MM.1S (cell line): ENCODE measurements at regions not wholly inside any gene's neighbourhood (a gene's known extent, or its start where the extent isn't known, plus 50 kb on each side); places are given as distances from the start of the nearest gene placed in this dataset.

Source experiments
- DNase-seq: peaks from one replicate; pipeline ENCODE4 v3.0.0-alpha.2; 2015
- H2AFZ ChIP-seq: fragments of 300-600 bp; sonication (generic); 2 replicates; pipeline ENCODE4 v1.6.0; 2016; ENCODE audit warnings: antibody characterized with exemption, low read length
- H3F3A ChIP-seq: fragments of 300-600 bp; sonication (generic); 2 replicates; pipeline ENCODE4 v1.6.1; 2016; ENCODE audit warnings: mild to moderate bottlenecking, antibody characterized with exemption, low read length, moderate library complexity, mixed read lengths; ENCODE audit not compliant: insufficient read depth
- H3K27ac ChIP-seq: fragments of 300-600 bp; sonication (generic); 2 replicates; pipeline ENCODE4 v1.5.1; 2016; ENCODE audit warnings: mild to moderate bottlenecking, low read length
- H3K27me3 ChIP-seq: fragments of 300-600 bp; sonication (generic); replicated peaks from 2 replicates; pipeline ENCODE4 v1.6.0; 2016; ENCODE audit warnings: low read length; ENCODE audit not compliant: insufficient read depth
- H3K36me3 ChIP-seq: fragments of 300-600 bp; sonication (generic); replicated peaks from 2 replicates; pipeline ENCODE4 v1.6.1; 2016; ENCODE audit warnings: mild to moderate bottlenecking, low read length, mixed read lengths; ENCODE audit not compliant: insufficient read depth
- H3K4me1 ChIP-seq: fragments of 300-600 bp; sonication (generic); 2 replicates; pipeline ENCODE4 v1.6.1; 2016; ENCODE audit warnings: low read length, mixed read lengths
- H3K4me2 ChIP-seq: fragments of 300-600 bp; sonication (generic); 2 replicates; pipeline ENCODE4 v1.6.0; 2016; ENCODE audit warnings: low read depth, low read length
- H3K4me3 ChIP-seq: fragments of 300-600 bp; sonication (generic); 2 replicates; pipeline ENCODE4 v1.5.1; 2016; ENCODE audit warnings: low read length, mixed read lengths
- H3K79me2 ChIP-seq: fragments of 300-600 bp; sonication (generic); 2 replicates; pipeline ENCODE4 v1.6.1; 2016; ENCODE audit warnings: mixed run types, low read length, mixed read lengths
- H3K9ac ChIP-seq: fragments of 300-600 bp; sonication (generic); 2 replicates; pipeline ENCODE4 v1.6.1; 2016; ENCODE audit warnings: low read length, mixed read lengths
- H3K9me2 ChIP-seq: fragments of 300-600 bp; sonication (generic); replicated peaks from 2 replicates; pipeline ENCODE4 v1.6.1; 2016; ENCODE audit warnings: mild to moderate bottlenecking, low read length, mixed read lengths; ENCODE audit not compliant: insufficient read depth
- H3K9me3 ChIP-seq: fragments of 300-600 bp; sonication (generic); replicated peaks from 2 replicates; pipeline ENCODE4 v1.6.1; 2016; ENCODE audit warnings: mild to moderate bottlenecking, low read length, mixed read lengths; ENCODE audit not compliant: insufficient read depth
- H4K20me1 ChIP-seq: fragments of 300-600 bp; sonication (generic); 2 replicates; pipeline ENCODE4 v1.6.1; 2016; ENCODE audit warnings: mild to moderate bottlenecking, low read length, moderate library complexity, mixed read lengths; ENCODE audit not compliant: insufficient read depth
- EZH2 ChIP-seq: fragments of 300-600 bp; sonication (generic); optimal IDR thresholded peaks from 2 replicates; pipeline ENCODE3; 2017; ENCODE audit warnings: low read depth, mild to moderate bottlenecking, antibody characterized with exemption, low read length, mixed read lengths
- EZH2phosphoT487 ChIP-seq: fragments of 300-600 bp; sonication (generic); IDR thresholded peaks from 2 replicates; pipeline ENCODE4 v1.6.1; 2018; ENCODE audit warnings: antibody characterized with exemption, low read length
- TF ChIP-seq, protein P1 (sequence below): fragments of 300-600 bp; sonication (generic); IDR thresholded peaks from 2 replicates; pipeline ENCODE4 v1.5.1; 2016; ENCODE audit warnings: antibody characterized with exemption, low read length, mixed read lengths

DNA sequence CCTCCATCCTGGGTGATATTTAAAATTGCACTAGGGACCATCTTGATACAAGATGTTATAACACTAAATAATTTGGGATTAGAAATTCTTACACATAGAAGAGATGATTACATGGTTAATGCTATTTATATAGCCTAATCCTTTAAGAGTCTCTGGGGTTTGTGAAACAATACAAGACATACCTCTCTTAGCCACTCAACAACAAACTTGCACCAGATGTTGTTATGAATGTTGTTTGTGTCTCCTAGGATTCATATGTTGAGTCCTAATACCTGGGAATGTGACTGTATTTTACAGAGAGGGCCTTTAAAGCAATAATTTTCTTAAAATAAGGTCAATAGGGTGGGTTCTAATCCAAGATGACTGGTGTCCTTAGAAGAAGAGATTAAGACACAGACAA is 678.3 kb downstream of the NYAP2 start:
- DNase-seq: no peak
- Histone ChIP-seq H3K27me3 (no peaks in the 10 kb centered on the region), H3K4me1 (no peaks in the 10 kb centered on the region), H3K9ac (no peak overlapping the region), H3K79me2 (no peaks in the 10 kb centered on the region), H3K4me2 (no peak overlapping the region), H3K4me3 (no peak overlapping the region), H3F3A (no peaks in the 10 kb centered on the region), H3K27ac (no peak overlapping the region), H2AFZ (no peak overlapping the region), H3K36me3 (no peaks in the 10 kb centered on the region), H4K20me1 (no peaks in the 10 kb centered on the region), H3K9me2 (no peaks in the 10 kb centered on the region), H3K9me3 (no peaks in the 10 kb centered on the region)
- TF ChIP-seq, protein P1, sequence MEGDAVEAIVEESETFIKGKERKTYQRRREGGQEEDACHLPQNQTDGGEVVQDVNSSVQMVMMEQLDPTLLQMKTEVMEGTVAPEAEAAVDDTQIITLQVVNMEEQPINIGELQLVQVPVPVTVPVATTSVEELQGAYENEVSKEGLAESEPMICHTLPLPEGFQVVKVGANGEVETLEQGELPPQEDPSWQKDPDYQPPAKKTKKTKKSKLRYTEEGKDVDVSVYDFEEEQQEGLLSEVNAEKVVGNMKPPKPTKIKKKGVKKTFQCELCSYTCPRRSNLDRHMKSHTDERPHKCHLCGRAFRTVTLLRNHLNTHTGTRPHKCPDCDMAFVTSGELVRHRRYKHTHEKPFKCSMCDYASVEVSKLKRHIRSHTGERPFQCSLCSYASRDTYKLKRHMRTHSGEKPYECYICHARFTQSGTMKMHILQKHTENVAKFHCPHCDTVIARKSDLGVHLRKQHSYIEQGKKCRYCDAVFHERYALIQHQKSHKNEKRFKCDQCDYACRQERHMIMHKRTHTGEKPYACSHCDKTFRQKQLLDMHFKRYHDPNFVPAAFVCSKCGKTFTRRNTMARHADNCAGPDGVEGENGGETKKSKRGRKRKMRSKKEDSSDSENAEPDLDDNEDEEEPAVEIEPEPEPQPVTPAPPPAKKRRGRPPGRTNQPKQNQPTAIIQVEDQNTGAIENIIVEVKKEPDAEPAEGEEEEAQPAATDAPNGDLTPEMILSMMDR: no peak
- no peak for TF ChIP-seq EZH2phosphoT487
- no peak for TF ChIP-seq EZH2

DNA sequence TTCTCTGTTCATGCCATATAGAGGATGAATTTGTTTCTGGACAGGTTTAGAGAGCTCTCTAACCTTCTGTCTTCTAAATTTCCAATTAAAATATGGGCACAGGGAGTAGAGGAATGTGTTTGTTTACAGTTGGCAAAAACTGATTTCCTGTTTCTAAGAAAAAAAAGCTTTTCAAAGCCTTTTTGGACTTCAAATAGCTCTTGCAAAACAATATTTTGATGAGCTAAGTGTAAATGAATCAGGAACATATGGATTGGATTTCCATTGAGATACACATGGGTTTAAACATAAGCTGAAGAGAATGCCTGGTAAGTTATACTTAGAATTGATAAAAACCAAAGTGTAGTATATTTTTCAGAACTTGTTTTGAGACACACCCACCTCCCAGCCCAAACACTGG is 677.5 kb downstream of the NYAP2 start:
- H3K79me2 ChIP-seq: no peaks in the 10 kb centered on the region
- H3K9me2 ChIP-seq: no peaks in the 10 kb centered on the region
- no peaks in the 10 kb centered on the region for H3K4me1 ChIP-seq
- no peak overlapping the region for H3K4me2 ChIP-seq
- no peak overlapping the region for H3K9ac ChIP-seq
- H3K9me3 ChIP-seq: no peaks in the 10 kb centered on the region
- no peak overlapping the region for H3K27ac ChIP-seq
- H3K36me3 ChIP-seq: no peaks in the 10 kb centered on the region
- DNase-seq: no peak
- no peaks in the 10 kb centered on the region for H3F3A ChIP-seq
- no peak overlapping the region for H3K4me3 ChIP-seq
- H2AFZ ChIP-seq: no peak overlapping the region
- TF ChIP-seq, protein P1: no peak
- TF ChIP-seq EZH2: no peak
- no peak for TF ChIP-seq EZH2phosphoT487
- no peaks in the 10 kb centered on the region for H3K27me3 ChIP-seq
- no peaks in the 10 kb centered on the region for H4K20me1 ChIP-seq

DNA sequence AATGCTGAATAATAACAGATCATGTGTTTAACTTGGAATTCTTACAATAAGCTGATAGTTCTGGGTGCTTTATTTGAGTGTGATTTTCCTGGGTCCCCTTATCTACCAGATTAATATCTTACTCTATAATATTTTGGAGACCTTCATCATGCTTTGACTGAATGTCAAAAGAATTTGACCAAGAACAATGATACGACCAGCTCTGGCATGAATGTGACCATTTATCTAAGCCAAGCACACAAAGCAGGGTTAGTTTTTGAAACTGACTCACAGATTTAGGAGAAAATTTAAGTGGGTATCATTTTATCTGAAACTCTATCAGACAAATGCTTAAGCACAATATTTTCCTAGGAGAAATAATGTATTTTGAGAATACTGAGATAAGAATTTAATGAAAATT is 677.0 kb downstream of the NYAP2 start:
- H3K4me2 ChIP-seq: no peak overlapping the region
- H4K20me1 ChIP-seq: no peaks in the 10 kb centered on the region
- no peak overlapping the region for H3K9ac ChIP-seq
- no peaks in the 10 kb centered on the region for H3K27me3 ChIP-seq
- H3F3A ChIP-seq: no peaks in the 10 kb centered on the region
- no peak overlapping the region for H2AFZ ChIP-seq
- no peaks in the 10 kb centered on the region for H3K9me3 ChIP-seq
- no peaks in the 10 kb centered on the region for H3K4me1 ChIP-seq
- H3K27ac ChIP-seq: no peak overlapping the region
- H3K9me2 ChIP-seq: no peaks in the 10 kb centered on the region
- no peak overlapping the region for H3K4me3 ChIP-seq
- TF ChIP-seq EZH2 (no peak), EZH2phosphoT487 (no peak)
- TF ChIP-seq, protein P1: no peak
- H3K36me3 ChIP-seq: no peaks in the 10 kb centered on the region
- DNase-seq: no peak
- H3K79me2 ChIP-seq: no peaks in the 10 kb centered on the region

DNA sequence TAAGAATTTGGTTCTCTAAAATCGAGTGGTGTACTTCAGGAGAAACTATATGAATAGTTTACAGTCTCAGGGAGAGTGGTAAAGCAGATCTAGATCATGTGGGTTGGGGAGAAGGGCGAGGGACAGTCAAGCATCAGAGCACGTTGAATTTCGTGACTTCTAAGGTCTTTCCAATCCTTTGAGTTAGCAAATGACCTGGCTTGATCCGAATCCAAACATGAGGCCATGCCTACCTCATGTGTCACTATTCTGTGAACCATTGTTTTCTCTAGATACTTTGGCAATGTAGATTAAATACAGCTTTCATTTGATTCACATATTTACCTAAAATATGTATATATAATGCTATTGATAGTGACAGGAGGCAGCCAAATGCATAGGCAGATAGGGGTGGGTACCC is 674.9 kb downstream of the NYAP2 start:
- no peak overlapping the region for H3K4me3 ChIP-seq
- H3K4me1 ChIP-seq: no peaks in the 10 kb centered on the region
- no peaks in the 10 kb centered on the region for H3K9me3 ChIP-seq
- no peaks in the 10 kb centered on the region for H3F3A ChIP-seq
- no peak overlapping the region for H3K4me2 ChIP-seq
- no peak overlapping the region for H2AFZ ChIP-seq
- H3K79me2 ChIP-seq: no peaks in the 10 kb centered on the region
- no peaks in the 10 kb centered on the region for H3K36me3 ChIP-seq
- DNase-seq: no peak
- H3K9me2 ChIP-seq: no peaks in the 10 kb centered on the region
- H3K9ac ChIP-seq: no peak overlapping the region
- H3K27me3 ChIP-seq: no peaks in the 10 kb centered on the region
- TF ChIP-seq EZH2phosphoT487: no peak
- TF ChIP-seq EZH2: no peak
- TF ChIP-seq, protein P1: no peak
- no peak overlapping the region for H3K27ac ChIP-seq
- no peaks in the 10 kb centered on the region for H4K20me1 ChIP-seq
